ENCODE measurements at regions not wholly inside any gene's neighbourhood (a gene's known extent, or its start where the extent isn't known, plus 50 kb on each side); places are given as distances from the start of the nearest gene placed in this dataset.

GRCh38 chr20:52289956-52290565 lies 98.5 kb upstream of the ZFP64 start:
- Histone ChIP-seq H3K9me3 (ENCODE audit: control insufficient read depth, insufficient read depth, low read length) (no peaks in the 10 kb centered on the region), H3K4me3 (ENCODE audit: low read depth, low read length) (no peak overlapping the region), H3K27me3 (ENCODE audit: control insufficient read depth, insufficient read depth, low read length) (no peaks in the 10 kb centered on the region), H3K27ac (ENCODE audit: low read depth, low read length) (no peak overlapping the region)
- DNase-seq (ENCODE audit: low read depth, low spot score): no peak
- ChIA-PET CTCF (interaction anchor here (1.4 kb wide), 1 partner anchor 22 kb away, joined by 8 read pairs; no protein-coding TSS in a partner anchor), POLR2A (no interaction called here)
- no peak for TF ChIP-seq CTCF (IDR thresholded peaks at IDR 0.05; ENCODE audit: low read depth, low read length)

- ChIA-PET POLR2A (interaction anchor here (0.5 kb wide), 1 partner anchor 8 kb away, joined by 4 read pairs; no protein-coding TSS in a partner anchor), CTCF (interaction anchor here (1.3 kb wide), 1 partner anchor 32 kb away, joined by 7 read pairs; no protein-coding TSS in a partner anchor)
- Histone ChIP-seq H3K27ac (ENCODE audit: low read depth, low read length) (no peak overlapping the region), H3K9me3 (ENCODE audit: control insufficient read depth, insufficient read depth, low read length) (no peaks in the 10 kb centered on the region), H3K27me3 (ENCODE audit: control insufficient read depth, insufficient read depth, low read length) (peaks cover 11% of the 10 kb centered on the region), H3K4me3 (ENCODE audit: low read depth, low read length) (no peak overlapping the region)
- TF ChIP-seq CTCF (IDR thresholded peaks at IDR 0.05; ENCODE audit: low read depth, low read length): no peak
- no peak for DNase-seq (ENCODE audit: low read depth, low spot score)
Measured at GRCh38 chr20:52280407-52280806, 88.8 kb upstream of the ZFP64 start.

- no peak for TF ChIP-seq CTCF (IDR thresholded peaks at IDR 0.05; ENCODE audit: low read depth, low read length)
- H3K4me3 ChIP-seq (ENCODE audit: low read depth, low read length): no peak overlapping the region
- no peaks in the 10 kb centered on the region for H3K9me3 ChIP-seq (ENCODE audit: control insufficient read depth, insufficient read depth, low read length)
- POLR2A ChIA-PET: no interaction called here
- no peak for DNase-seq (ENCODE audit: low read depth, low spot score)
- CTCF ChIA-PET: no interaction called here
- no peak overlapping the region for H3K27ac ChIP-seq (ENCODE audit: low read depth, low read length)
- peaks cover 9% of the 10 kb centered on the region for H3K27me3 ChIP-seq (ENCODE audit: control insufficient read depth, insufficient read depth, low read length)
Measured at GRCh38 chr20:52279706-52280105, 88.1 kb upstream of the ZFP64 start.

GRCh38 chr20:52275181-52275691 lies 83.7 kb upstream of the ZFP64 start:
- no peak overlapping the region for H3K4me3 ChIP-seq (ENCODE audit: low read depth, low read length)
- H3K27me3 ChIP-seq (ENCODE audit: control insufficient read depth, insufficient read depth, low read length): peaks cover 5% of the 10 kb centered on the region
- DNase-seq (ENCODE audit: low read depth, low spot score): no peak
- ChIA-PET POLR2A (no interaction called here), CTCF (interaction anchor here (1.4 kb wide), 1 partner anchor 37 kb away, joined by 5 read pairs; no protein-coding TSS in a partner anchor)
- H3K9me3 ChIP-seq (ENCODE audit: control insufficient read depth, insufficient read depth, low read length): no peaks in the 10 kb centered on the region
- no peak overlapping the region for H3K27ac ChIP-seq (ENCODE audit: low read depth, low read length)
- TF ChIP-seq CTCF (IDR thresholded peaks at IDR 0.05; ENCODE audit: low read depth, low read length): no peak

- Histone ChIP-seq H3K4me3 (ENCODE audit: low read depth, low read length) (no peak overlapping the region), H3K9me3 (ENCODE audit: control insufficient read depth, insufficient read depth, low read length) (no peaks in the 10 kb centered on the region), H3K27ac (ENCODE audit: low read depth, low read length) (no peak overlapping the region), H3K27me3 (ENCODE audit: control insufficient read depth, insufficient read depth, low read length) (no peaks in the 10 kb centered on the region)
- no peak for DNase-seq (ENCODE audit: low read depth, low spot score)
- POLR2A ChIA-PET: no interaction called here
- no peak for TF ChIP-seq CTCF (IDR thresholded peaks at IDR 0.05; ENCODE audit: low read depth, low read length)
- CTCF ChIA-PET: interaction anchor here (0.6 to 1.1 kb wide), 2 partner anchors 42 to 121 kb away, joined by 3 read pairs; no protein-coding TSS in a partner anchor
Measured at GRCh38 chr20:52270696-52271095, 79.1 kb upstream of the ZFP64 start.

All from AG04450 (cell line).